OCI-LY3 (cell line): ENCODE measurements at regions not wholly inside any gene's neighbourhood (a gene's known extent, or its start where the extent isn't known, plus 50 kb on each side); places are given as distances from the start of the nearest gene placed in this dataset.

Experiments
- CTCF ChIP-seq: fragments of 200-600, 300-600 bp; sonication (generic); IDR thresholded peaks from 2 replicates; pipeline ENCODE4 v1.5.1; 2014; ENCODE audit warnings: antibody characterized with exemption, low read length, low read depth
- EZH2phosphoT487 ChIP-seq: fragments of 200-600 bp; shearing (Covaris generic); IDR thresholded peaks from 2 replicates; pipeline ENCODE4 v1.6.1; 2018; ENCODE audit warnings: antibody characterized with exemption, mixed run types, low read depth

GRCh38 chr6:139449611-139450000 is 75.2 kb upstream of the CITED2 start:
- TF ChIP-seq CTCF (no peak), EZH2phosphoT487 (no peak)
